ENCODE measurements at regions not wholly inside any gene's neighbourhood (a gene's known extent, or its start where the extent isn't known, plus 50 kb on each side); places are given as distances from the start of the nearest gene placed in this dataset.
"Not testable (repeated sequence)": the region's sequence is repeated elsewhere in the genome, so short reads cannot be mapped to it uniquely, and the experiment has no call there.

DNA sequence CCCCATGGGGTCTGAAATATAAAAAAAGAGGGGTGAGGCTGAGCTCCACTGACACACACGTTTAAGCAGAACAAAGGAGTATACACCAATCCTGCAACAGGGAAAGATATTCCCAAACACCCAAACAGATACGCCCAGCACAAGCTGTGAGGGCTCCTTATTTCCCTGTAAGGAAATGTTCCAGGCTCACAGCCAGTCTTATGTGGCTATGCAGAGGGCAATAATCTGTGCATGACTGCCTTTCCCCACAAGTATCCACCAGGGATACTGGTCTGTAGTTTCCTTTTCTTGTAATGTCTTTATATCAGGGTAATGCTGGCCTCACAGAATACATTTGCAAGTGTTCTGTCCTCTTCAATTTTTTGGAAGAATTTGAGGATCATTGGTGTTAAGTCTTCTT is 141.7 kb upstream of the DAAM1 start:
- peaks cover 5% of the 10 kb centered on the region for H3K36me3 Mint-ChIP-seq (ENCODE audit: unreplicated experiment)
- no peak for TF ChIP-seq CTCF (IDR thresholded peaks at IDR 0.05)
- DNase-seq (ENCODE audit: extremely low spot score, unreplicated experiment), result no peak
- no peak overlapping the region for H3K4me3 Mint-ChIP-seq (ENCODE audit: unreplicated experiment)
- H3K27ac Mint-ChIP-seq (ENCODE audit: unreplicated experiment), result no peak overlapping the region
- peaks cover 12% of the 10 kb centered on the region for H3K9me3 Mint-ChIP-seq (ENCODE audit: unreplicated experiment)
- peaks cover 16% of the 10 kb centered on the region for H3K27me3 Mint-ChIP-seq (ENCODE audit: unreplicated experiment)
- no peaks in the 10 kb centered on the region for H3K4me1 Mint-ChIP-seq (ENCODE audit: unreplicated experiment)

- Mint-ChIP-seq H3K4me3 (ENCODE audit: unreplicated experiment) (no peak overlapping the region), H3K36me3 (ENCODE audit: unreplicated experiment) (no peaks in the 10 kb centered on the region), H3K27me3 (ENCODE audit: unreplicated experiment) (peaks cover 6% of the 10 kb centered on the region), H3K4me1 (ENCODE audit: unreplicated experiment) (no peaks in the 10 kb centered on the region), H3K27ac (ENCODE audit: unreplicated experiment) (no peak overlapping the region), H3K9me3 (ENCODE audit: unreplicated experiment) (no peaks in the 10 kb centered on the region)
- DNase-seq (ENCODE audit: extremely low spot score, unreplicated experiment), result no peak
- no peak for TF ChIP-seq CTCF (IDR thresholded peaks at IDR 0.05)
Measured at GRCh38 chr14:59055006-59055405, 133.5 kb upstream of the DAAM1 start.

DNA sequence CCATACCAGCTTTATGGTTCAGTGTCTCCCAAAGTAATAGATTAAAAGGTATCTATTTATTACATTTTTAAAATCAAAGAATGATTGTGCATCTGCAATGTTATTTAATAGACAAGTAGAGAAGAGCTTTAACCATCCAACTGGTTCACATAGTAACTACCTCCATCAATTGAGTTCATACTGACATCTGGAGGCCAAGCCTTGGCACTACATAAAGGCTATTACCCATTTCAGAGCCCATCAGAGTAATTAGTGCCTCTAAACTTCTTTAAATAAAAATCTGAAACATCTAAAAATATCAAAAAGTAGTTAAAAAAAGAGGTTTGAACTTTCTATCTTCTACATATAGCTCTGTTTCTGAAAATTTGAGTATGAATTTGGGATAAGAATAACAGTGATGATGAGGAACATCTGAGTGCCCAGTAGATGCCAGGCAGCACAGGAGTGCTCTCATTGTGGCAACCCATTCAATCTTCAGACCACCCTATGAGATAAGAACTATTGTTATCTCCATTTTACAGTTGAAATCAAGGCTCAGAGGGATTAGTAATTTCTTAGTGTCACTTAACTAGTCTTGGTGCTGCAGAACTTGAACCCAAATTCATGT is 132.9 kb upstream of the DAAM1 start:
- Mint-ChIP-seq H3K4me1 (ENCODE audit: unreplicated experiment) (no peaks in the 10 kb centered on the region), H3K4me3 (ENCODE audit: unreplicated experiment) (no peak overlapping the region), H3K36me3 (ENCODE audit: unreplicated experiment) (no peaks in the 10 kb centered on the region), H3K9me3 (ENCODE audit: unreplicated experiment) (no peaks in the 10 kb centered on the region), H3K27me3 (ENCODE audit: unreplicated experiment) (peaks cover 6% of the 10 kb centered on the region), H3K27ac (ENCODE audit: unreplicated experiment) (no peak overlapping the region)
- no peak for DNase-seq (ENCODE audit: extremely low spot score, unreplicated experiment)
- peak; percentile 88 for TF ChIP-seq CTCF (IDR thresholded peaks at IDR 0.05)

DNA sequence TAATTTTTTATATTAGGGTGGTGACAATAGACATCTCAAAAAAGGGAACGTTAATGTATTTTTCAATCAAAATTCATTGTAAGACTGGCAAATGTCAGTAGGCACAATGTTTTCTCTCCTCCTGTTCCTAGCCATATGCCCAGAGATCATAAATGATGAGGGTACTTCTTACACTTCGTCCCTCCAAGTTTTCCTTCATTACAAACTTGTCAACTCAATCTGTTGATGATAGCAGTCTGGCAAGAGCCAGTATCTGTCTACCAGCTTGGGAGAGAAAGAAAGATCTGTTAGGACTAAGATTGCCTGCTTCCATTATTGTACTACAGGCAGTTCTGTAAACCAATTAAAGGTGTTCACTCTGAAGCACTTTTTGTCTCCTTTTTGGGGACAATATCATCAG is 130.9 kb upstream of the DAAM1 start:
- no peak for DNase-seq (ENCODE audit: extremely low spot score, unreplicated experiment)
- H3K4me3 Mint-ChIP-seq (ENCODE audit: unreplicated experiment), result no peak overlapping the region
- H3K36me3 Mint-ChIP-seq (ENCODE audit: unreplicated experiment), result no peaks in the 10 kb centered on the region
- no peaks in the 10 kb centered on the region for H3K27me3 Mint-ChIP-seq (ENCODE audit: unreplicated experiment)
- no peak overlapping the region for H3K27ac Mint-ChIP-seq (ENCODE audit: unreplicated experiment)
- TF ChIP-seq CTCF (IDR thresholded peaks at IDR 0.05), result no peak
- H3K4me1 Mint-ChIP-seq (ENCODE audit: unreplicated experiment), result no peaks in the 10 kb centered on the region
- no peaks in the 10 kb centered on the region for H3K9me3 Mint-ChIP-seq (ENCODE audit: unreplicated experiment)

DNA sequence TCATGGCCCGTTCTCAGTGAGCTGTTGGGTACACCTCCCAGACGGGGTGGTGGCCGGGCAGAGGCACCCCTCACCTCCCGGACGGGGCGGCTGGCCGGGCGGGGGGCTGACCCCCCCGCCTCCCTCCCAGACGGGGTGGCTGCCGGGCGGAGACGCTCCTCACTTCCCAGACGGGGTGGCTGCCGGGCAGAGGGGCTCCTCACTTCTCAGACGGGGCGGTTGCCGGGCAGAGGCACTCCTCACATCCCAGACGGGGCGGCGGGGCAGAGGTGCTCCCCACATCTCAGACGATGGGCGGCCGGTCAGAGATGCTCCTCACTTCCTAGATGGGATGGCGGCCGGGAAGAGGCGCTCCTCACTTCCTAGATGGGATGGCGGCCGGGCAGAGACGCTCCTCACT is 129.7 kb upstream of the DAAM1 start:
- H3K36me3 Mint-ChIP-seq (ENCODE audit: unreplicated experiment); H3K4me3 Mint-ChIP-seq (ENCODE audit: unreplicated experiment); H3K27ac Mint-ChIP-seq (ENCODE audit: unreplicated experiment); H3K27me3 Mint-ChIP-seq (ENCODE audit: unreplicated experiment); DNase-seq (ENCODE audit: extremely low spot score, unreplicated experiment); H3K9me3 Mint-ChIP-seq (ENCODE audit: unreplicated experiment); H3K4me1 Mint-ChIP-seq (ENCODE audit: unreplicated experiment): not testable (repeated sequence)

DNA sequence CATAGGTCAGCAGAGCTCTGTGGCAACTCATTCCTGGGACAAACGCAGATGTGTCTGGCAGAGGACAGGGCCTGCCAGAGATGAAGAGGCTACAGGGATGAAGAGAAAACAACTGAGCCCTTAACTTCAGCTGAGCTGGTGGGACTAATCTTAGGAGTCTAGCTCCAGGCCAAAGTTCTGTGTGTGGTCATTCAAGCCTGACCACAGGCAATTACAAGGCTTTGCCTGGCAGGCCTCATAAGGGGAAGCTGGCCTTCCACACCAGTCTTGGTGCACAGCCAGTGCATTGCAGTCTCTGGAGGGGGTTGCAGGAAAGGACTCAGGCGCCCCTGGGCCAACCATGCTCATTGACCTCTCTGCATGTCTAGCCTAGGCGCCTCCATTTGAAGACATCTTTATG is 127.6 kb upstream of the DAAM1 start:
- H3K27me3 Mint-ChIP-seq (ENCODE audit: unreplicated experiment), result peaks cover 5% of the 10 kb centered on the region
- no peak overlapping the region for H3K4me3 Mint-ChIP-seq (ENCODE audit: unreplicated experiment)
- peaks cover 14% of the 10 kb centered on the region for H3K9me3 Mint-ChIP-seq (ENCODE audit: unreplicated experiment)
- H3K27ac Mint-ChIP-seq (ENCODE audit: unreplicated experiment), result no peak overlapping the region
- H3K36me3 Mint-ChIP-seq (ENCODE audit: unreplicated experiment), result no peaks in the 10 kb centered on the region
- no peak for DNase-seq (ENCODE audit: extremely low spot score, unreplicated experiment)
- no peak for TF ChIP-seq CTCF (IDR thresholded peaks at IDR 0.05)
- H3K4me1 Mint-ChIP-seq (ENCODE audit: unreplicated experiment), result no peaks in the 10 kb centered on the region

Data from osteocyte (in vitro differentiated cells).